GM13976 (cell line): ENCODE measurements at regions not wholly inside any gene's neighbourhood (a gene's known extent, or its start where the extent isn't known, plus 50 kb on each side); places are given as distances from the start of the nearest gene placed in this dataset.

Source experiments
- DNase-seq: peaks from one replicate; pipeline ENCODE4 v3.0.0; 2012; ENCODE audit warnings: low spot score
- CTCF ChIP-seq: IDR thresholded peaks from 2 replicates; pipeline ENCODE4 v1.5.1; 2012; ENCODE audit warnings: borderline replicate concordance, mild to moderate bottlenecking; ENCODE audit not compliant: insufficient read depth; ENCODE audit errors: extremely low read depth, missing control alignments, control extremely low read depth
- in situ Hi-C: fragments of 300-500 bp; cut with MboI; formaldehyde crosslinking; loops from one replicate; pipeline ENCODE4 v1.12.0; 2022; ENCODE audit warnings: low sequenced_read_pairs, mixed read lengths, inconsistent platforms; ENCODE audit not compliant: unreplicated experiment

GRCh38 chr2:147519178-147519577, 325.7 kb upstream of the ACVR2A start:
- in situ Hi-C loops, result no loop called here
- DNase-seq, result no peak
- TF ChIP-seq CTCF, result no peak

- TF ChIP-seq CTCF, result no peak
- DNase-seq, result no peak
- in situ Hi-C loops, result no loop called here
These were observed 329.6 kb upstream of the ACVR2A start for GRCh38 chr2:147515213-147515612.

- in situ Hi-C loops, result no loop called here
- no peak for DNase-seq
- TF ChIP-seq CTCF, result no peak
These were observed 332.6 kb upstream of the ACVR2A start for GRCh38 chr2:147512206-147512605.

- TF ChIP-seq CTCF, result no peak
- in situ Hi-C loops, result no loop called here
- DNase-seq, result no peak
These were observed 333.3 kb upstream of the ACVR2A start for GRCh38 chr2:147511491-147511948.

GRCh38 chr2:147509821-147510220, 335.0 kb upstream of the ACVR2A start:
- TF ChIP-seq CTCF, result no peak
- no peak for DNase-seq
- in situ Hi-C loops, result no loop called here

- in situ Hi-C loops, result no loop called here
- TF ChIP-seq CTCF, result no peak
These were observed 337.9 kb upstream of the ACVR2A start for GRCh38 chr2:147506889-147507288.

More at GRCh38 chr2:147506889-147507288, 337.9 kb upstream of the ACVR2A start:
- DNase-seq, result no peak
